Subcutaneous abdominal adipose tissue (tissue), 5 donors: ENCODE measurements at regions not wholly inside any gene's neighbourhood (a gene's known extent, or its start where the extent isn't known, plus 50 kb on each side); places are given as distances from the start of the nearest gene placed in this dataset.

ENCODE experiments used
- H3K27ac ChIP-seq: one replicate; pipeline ENCODE4 v1.7.0; 2013; ENCODE audit warnings: low read depth, mild to moderate bottlenecking, inconsistent platforms, low read length, moderate library complexity
- H3K27me3 ChIP-seq, 5 donors: one replicate each; pipeline ENCODE4 v1.7.0; 2013; ENCODE audit warnings: low read length in 5 of 5, inconsistent platforms in 1 of 5; ENCODE audit not compliant: control insufficient read depth in 5 of 5, insufficient read depth in 4 of 5
- H3K36me3 ChIP-seq, 5 donors: one replicate each; pipeline ENCODE4 v1.7.0; 2013; ENCODE audit warnings: low read length in 5 of 5; ENCODE audit not compliant: control insufficient read depth in 5 of 5, insufficient read depth in 5 of 5
- H3K4me1 ChIP-seq, 5 donors: one replicate each; pipeline ENCODE4 v1.7.0; 2013; ENCODE audit warnings: low read length in 5 of 5, mild to moderate bottlenecking in 3 of 5, moderate library complexity in 1 of 5; ENCODE audit not compliant: control insufficient read depth in 5 of 5, insufficient read depth in 5 of 5
- H3K4me3 ChIP-seq, 5 donors: one replicate each; pipeline ENCODE4 v1.7.0; 2013; ENCODE audit warnings: low read length in 5 of 5, low read depth in 1 of 5
- H3K9ac ChIP-seq, 5 donors: one replicate each; pipeline ENCODE4 v1.7.0; 2013; ENCODE audit warnings: low read length in 5 of 5, mild to moderate bottlenecking in 4 of 5, moderate library complexity in 3 of 5
- H3K9me3 ChIP-seq, 5 donors: one replicate each; pipeline ENCODE4 v1.7.0; 2013; ENCODE audit warnings: low read length in 5 of 5; ENCODE audit not compliant: control insufficient read depth in 5 of 5
- donor health status: healthy.
- donor health status: healthy.
- donor health status: healthy.
- donor health status: healthy.
- donor health status: healthy.

DNA sequence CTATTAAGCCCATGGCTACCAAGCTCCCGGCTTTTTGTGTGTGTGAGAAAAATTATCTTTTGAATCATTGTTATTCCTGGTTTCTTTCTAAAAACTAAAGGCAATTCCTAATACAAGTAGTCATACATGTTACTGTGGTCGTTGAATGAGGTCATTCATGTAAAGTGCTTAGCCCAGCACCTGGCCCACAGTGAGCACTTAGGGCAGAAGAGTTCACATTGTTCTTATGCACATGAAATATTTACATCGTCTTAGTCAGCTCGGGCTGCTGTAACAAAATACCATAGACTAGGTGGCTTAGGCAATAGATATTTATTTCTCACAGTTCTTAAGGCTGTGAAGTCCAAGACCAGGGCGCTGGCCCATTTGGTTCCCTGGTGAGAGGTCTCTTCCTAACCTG, 216.1 kb downstream of the SHQ1 start:
- H3K36me3 ChIP-seq: no peaks in the 10 kb centered on the region
- peaks cover 0 to 6% (median 3%) of the 10 kb centered on the region in 5 donors for H3K4me1 ChIP-seq
- H3K27ac ChIP-seq: no peak overlapping the region
- peaks cover 0 to 13% (median 3%) of the 10 kb centered on the region in 5 donors for H3K9me3 ChIP-seq
- no peak overlapping the region for H3K9ac ChIP-seq
- H3K4me3 ChIP-seq: no peak overlapping the region
- peaks cover 0 to 3% (median 0%) of the 10 kb centered on the region in 5 donors for H3K27me3 ChIP-seq

DNA sequence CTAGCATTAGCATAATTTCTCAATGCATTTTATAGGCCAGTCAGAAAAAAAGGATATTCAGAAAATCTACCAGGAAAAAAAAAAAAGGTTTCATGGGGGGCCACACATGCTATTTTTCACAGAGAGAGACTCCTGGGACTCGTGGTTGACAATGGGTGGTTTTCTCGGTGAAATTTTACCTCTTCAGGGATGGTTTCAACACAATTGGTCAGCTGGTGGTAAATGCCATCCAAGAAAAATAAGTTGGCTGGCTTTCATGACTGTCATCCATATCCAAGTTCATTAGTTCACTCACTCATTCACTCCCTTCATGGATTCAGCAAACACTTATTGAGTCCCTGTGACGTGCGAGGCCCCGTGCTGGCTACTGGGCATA, 217.3 kb downstream of the SHQ1 start:
- H3K4me1 ChIP-seq: peaks cover 0 to 6% (median 0%) of the 10 kb centered on the region in 5 donors
- peaks cover 0 to 13% (median 3%) of the 10 kb centered on the region in 5 donors for H3K9me3 ChIP-seq
- H3K27me3 ChIP-seq: no peaks in the 10 kb centered on the region
- no peak overlapping the region for H3K9ac ChIP-seq
- no peaks in the 10 kb centered on the region for H3K36me3 ChIP-seq
- H3K4me3 ChIP-seq: no peak overlapping the region
- H3K27ac ChIP-seq: no peak overlapping the region

DNA sequence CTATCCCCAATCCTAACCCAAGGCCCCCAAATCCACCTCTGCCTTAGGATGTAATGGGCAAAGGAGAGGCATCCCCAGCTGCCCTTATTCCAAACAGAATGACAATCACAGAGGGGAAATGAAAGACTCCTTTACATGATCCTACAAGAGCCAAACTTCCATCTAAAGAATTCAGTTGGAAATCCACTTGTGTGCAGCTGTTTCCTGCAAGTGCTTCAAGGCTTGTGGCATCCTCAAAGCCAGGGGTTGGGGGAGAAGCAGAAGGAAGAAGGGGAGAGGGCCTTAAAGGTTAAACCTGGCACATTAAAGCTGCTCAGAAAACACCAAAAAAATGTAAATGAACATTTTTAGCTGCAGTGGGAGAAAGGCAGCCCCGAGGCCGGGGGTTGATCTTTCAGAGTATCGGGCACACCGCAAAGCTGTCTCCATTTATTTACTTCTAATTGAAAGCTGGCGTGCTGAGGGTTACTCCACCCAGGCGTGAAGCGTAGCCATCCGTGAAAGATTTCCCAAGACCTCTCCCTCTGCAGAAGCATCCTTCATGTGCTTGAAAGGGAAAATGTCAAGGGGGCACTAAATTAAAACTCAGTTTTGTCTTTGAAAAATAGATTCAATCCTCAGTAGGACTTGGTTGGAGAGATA, 217.8 kb downstream of the SHQ1 start:
- Histone ChIP-seq H3K9me3 (peaks cover 0 to 13% (median 3%) of the 10 kb centered on the region in 5 donors), H3K9ac (no peak overlapping the region), H3K27me3 (no peaks in the 10 kb centered on the region), H3K27ac (no peak overlapping the region), H3K4me1 (peaks cover 0 to 6% (median 0%) of the 10 kb centered on the region in 5 donors), H3K36me3 (no peaks in the 10 kb centered on the region), H3K4me3 (no peak overlapping the region)

DNA sequence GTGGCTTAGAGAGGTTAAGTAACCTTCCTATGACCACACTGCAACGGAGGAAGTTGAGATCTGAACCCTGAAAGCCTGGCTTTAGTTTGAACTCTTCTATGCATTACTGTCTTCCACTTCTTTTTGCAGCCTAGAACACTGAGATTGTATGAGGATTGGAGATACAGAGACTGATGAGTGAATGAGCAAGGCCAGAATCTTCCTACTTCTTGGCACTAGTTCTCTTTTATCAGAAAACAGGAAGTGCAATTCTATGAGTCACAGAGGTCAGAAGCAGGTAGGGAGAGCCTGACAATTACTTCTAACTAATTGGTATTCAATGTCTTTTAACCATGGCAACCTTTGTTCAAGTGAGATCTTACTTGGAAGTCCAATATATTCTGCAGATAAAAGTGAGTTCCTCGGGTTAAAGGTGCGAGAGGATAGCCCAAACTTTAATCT, 219.0 kb downstream of the SHQ1 start:
- H3K4me1 ChIP-seq: peaks cover 0 to 6% (median 0%) of the 10 kb centered on the region in 5 donors
- H3K27ac ChIP-seq: no peak overlapping the region
- H3K36me3 ChIP-seq: no peaks in the 10 kb centered on the region
- H3K27me3 ChIP-seq: no peaks in the 10 kb centered on the region
- no peak overlapping the region for H3K9ac ChIP-seq
- peaks cover 0 to 13% (median 3%) of the 10 kb centered on the region in 5 donors for H3K9me3 ChIP-seq
- H3K4me3 ChIP-seq: no peak overlapping the region

DNA sequence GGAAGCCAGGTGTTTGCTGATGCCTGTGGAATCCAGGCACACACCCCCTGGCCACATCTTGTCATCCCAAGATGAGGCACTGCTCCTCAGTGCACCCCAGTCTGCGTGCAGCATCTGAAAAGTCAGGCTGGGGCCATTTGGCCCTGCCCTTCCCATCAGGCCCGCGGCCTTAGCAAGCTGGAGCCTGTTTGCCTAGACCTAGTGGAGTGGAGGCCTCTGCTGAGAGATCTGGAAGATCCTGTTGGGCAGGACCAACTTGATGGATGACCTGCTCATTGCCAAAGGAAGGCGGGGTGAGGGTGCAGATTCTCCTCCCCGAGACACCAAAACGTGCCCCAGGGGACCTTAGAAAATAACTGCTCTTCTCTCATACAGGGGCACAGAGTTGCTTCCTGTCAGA, 220.2 kb downstream of the SHQ1 start:
- Histone ChIP-seq H3K9me3 (peaks cover 0 to 13% (median 3%) of the 10 kb centered on the region in 5 donors), H3K4me1 (peaks cover 0 to 6% (median 0%) of the 10 kb centered on the region in 5 donors), H3K27ac (no peak overlapping the region), H3K9ac (no peak overlapping the region), H3K4me3 (no peak overlapping the region), H3K36me3 (no peaks in the 10 kb centered on the region), H3K27me3 (no peaks in the 10 kb centered on the region)

DNA sequence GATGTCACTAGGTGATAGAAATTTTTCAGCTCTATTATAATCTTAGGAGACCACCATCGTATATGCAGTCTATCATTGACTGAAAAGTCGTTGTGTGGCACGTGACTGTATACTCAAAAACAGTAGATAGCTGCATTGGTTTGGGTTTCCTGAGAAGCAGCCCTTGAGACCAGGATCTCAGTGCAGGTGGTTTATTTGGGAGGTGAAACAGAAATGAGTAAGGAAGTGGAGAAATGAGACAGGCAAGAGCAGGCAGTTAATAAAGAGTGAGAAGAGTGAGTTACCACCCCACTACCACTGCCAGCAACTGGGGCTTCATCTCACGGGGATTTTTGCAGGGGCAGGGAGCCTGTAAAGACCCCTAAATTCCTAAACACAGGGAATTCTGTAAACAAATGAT, 221.0 kb downstream of the SHQ1 start:
- Histone ChIP-seq H3K9ac (no peak overlapping the region), H3K9me3 (peaks cover 0 to 9% (median 3%) of the 10 kb centered on the region in 5 donors), H3K36me3 (no peaks in the 10 kb centered on the region), H3K27me3 (no peaks in the 10 kb centered on the region), H3K27ac (no peak overlapping the region), H3K4me3 (no peak overlapping the region), H3K4me1 (peaks cover 0 to 6% (median 0%) of the 10 kb centered on the region in 5 donors)

DNA sequence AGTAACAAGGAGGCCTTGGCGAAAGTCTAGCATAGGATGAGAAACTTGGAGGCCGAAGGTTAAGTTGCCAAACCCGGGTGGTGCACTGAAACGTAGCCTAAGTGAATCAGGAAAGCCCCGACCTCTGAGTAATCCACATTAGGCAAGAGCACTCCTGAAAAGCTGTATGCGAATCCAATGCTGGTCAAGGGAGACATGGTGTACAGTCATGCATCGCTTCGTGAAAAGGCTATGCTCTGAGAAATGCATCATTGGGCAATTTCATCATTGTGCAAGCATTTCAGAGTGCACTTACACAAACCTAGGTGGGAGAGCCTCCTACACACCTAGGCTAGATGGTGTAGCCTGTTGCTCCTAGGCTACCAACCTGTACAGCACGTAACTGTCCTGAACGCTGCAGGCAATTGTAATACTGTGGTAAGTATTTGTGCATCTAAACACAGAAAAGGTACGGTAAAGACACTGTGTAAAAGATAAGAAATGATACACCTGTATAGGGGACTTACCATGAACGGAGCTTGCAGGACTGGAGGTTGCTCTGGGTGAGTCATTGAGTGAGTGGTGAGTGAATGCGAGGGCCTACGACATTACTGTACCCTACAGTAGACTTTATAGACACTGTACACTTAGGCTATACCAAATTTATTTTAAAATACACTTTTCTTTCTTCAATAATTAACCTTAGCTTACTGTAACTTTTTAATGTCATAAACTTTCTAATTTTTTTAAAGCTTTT, 222.5 kb downstream of the SHQ1 start:
- Histone ChIP-seq H3K9me3 (no peaks in the 10 kb centered on the region), H3K9ac (no peak overlapping the region), H3K4me3 (no peak overlapping the region), H3K27me3 (no peaks in the 10 kb centered on the region), H3K27ac (no peak overlapping the region), H3K36me3 (no peaks in the 10 kb centered on the region), H3K4me1 (peaks cover 0 to 6% (median 0%) of the 10 kb centered on the region in 5 donors)

DNA sequence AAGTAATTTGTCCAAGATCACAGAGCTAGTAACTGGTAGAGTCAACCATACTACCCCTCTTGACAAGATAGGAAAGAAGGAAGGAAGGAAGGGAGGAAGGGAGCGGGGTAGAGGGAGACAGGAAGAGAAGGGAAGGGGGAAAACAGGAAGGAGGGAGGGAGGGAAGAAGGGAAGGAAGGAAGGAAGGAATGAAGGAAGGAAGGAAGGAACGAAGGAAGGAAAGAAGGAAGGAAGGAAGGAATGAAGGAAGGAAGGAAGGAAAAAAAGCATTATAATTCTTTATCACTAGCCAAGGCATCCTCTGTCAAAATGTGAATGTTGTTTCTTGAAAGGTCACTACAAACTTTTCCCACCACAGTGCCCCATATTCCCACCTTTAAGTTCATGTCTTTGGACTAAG, 223.6 kb downstream of the SHQ1 start:
- no peaks in the 10 kb centered on the region for H3K36me3 ChIP-seq
- H3K4me1 ChIP-seq: peaks cover 0 to 6% (median 0%) of the 10 kb centered on the region in 5 donors
- no peak overlapping the region for H3K9ac ChIP-seq
- H3K27ac ChIP-seq: no peak overlapping the region
- H3K9me3 ChIP-seq: no peaks in the 10 kb centered on the region
- H3K27me3 ChIP-seq: no peaks in the 10 kb centered on the region
- no peak overlapping the region for H3K4me3 ChIP-seq

DNA sequence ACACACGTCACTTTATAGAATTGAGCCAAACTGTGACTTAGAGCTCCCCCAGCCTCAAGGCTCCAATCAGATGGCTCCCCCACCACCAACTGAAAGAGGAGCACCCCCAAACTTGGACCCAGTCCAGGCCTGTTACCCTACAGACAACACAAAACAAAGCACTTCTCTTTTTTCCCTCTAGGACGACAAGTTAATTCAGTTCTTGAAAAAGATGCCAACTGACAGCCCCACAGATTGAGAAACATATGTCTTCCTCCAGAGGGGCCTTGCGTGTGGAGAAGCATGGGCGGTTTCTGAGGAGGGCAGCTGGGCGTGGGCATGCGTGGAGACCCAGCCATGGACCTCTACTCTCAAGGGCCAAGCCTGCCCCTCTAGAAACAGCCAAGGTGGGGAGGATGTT, 229.5 kb downstream of the SHQ1 start:
- no peak overlapping the region for H3K9ac ChIP-seq
- no peak overlapping the region for H3K4me3 ChIP-seq
- H3K27ac ChIP-seq: no peak overlapping the region
- H3K36me3 ChIP-seq: no peaks in the 10 kb centered on the region
- peaks cover 0 to 6% (median 0%) of the 10 kb centered on the region in 5 donors for H3K4me1 ChIP-seq
- H3K9me3 ChIP-seq: peaks cover 0 to 15% (median 6%) of the 10 kb centered on the region in 5 donors
- H3K27me3 ChIP-seq: no peaks in the 10 kb centered on the region

DNA sequence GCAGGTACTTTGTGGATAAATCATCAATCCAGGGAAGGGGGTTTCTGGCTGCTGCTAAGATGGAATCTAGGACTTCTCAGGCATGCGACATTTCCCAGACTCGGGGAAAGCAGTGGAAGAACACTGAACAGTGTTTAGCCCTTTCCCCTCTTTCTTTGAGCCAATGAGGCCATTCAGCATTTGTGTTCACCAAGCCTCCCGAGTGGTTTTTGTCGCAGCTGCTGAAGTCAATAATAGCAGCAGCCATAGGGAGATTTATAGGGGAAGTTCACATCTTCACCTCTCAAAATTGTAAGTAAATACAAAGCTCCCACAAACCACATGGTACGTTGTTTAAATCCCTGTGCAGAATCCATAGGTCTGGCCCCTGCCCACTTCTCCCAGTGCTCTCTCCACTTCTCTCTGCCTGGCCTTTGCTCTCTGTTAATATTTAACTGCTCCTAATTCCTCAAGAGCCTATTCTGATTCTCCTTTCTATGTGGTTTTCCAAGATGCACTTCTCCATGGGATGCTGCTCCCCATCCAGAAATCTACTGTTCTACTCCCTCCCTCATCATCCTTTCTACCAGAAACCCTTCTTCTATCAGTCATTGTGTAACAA, 230.7 kb downstream of the SHQ1 start:
- peaks cover 0 to 6% (median 0%) of the 10 kb centered on the region in 5 donors for H3K4me1 ChIP-seq
- no peaks in the 10 kb centered on the region for H3K27me3 ChIP-seq
- H3K36me3 ChIP-seq: no peaks in the 10 kb centered on the region
- H3K9ac ChIP-seq: no peak overlapping the region
- H3K4me3 ChIP-seq: no peak overlapping the region
- peaks cover 0 to 15% (median 6%) of the 10 kb centered on the region in 5 donors for H3K9me3 ChIP-seq
- no peak overlapping the region for H3K27ac ChIP-seq
